ENCODE measurements at regions not wholly inside any gene's neighbourhood (a gene's known extent, or its start where the extent isn't known, plus 50 kb on each side); places are given as distances from the start of the nearest gene placed in this dataset.

GRCh38 chr7:124497176-124497575, 268.4 kb downstream of the GPR37 start:
- DNase-seq (ENCODE audit: low spot score), result no peak

GRCh38 chr7:124489925-124490324, 275.7 kb downstream of the GPR37 start:
- DNase-seq (ENCODE audit: low spot score), result peak; percentile 65

- DNase-seq (ENCODE audit: low spot score), result no peak
Measured at GRCh38 chr7:124489082-124489819, 276.3 kb downstream of the GPR37 start.

- no peak for DNase-seq (ENCODE audit: low spot score)
Measured at GRCh38 chr7:124482229-124482628, 283.4 kb downstream of the GPR37 start.

- DNase-seq (ENCODE audit: low spot score), result no peak
Measured at GRCh38 chr7:124480821-124481290, 284.7 kb downstream of the GPR37 start.

- DNase-seq (ENCODE audit: low spot score), result no peak
Measured at GRCh38 chr7:124480036-124480820, 285.4 kb downstream of the GPR37 start.

GRCh38 chr7:124462249-124462648, 303.3 kb downstream of the GPR37 start:
- DNase-seq (ENCODE audit: low spot score), result no peak

- DNase-seq (ENCODE audit: low spot score), result no peak
Measured at GRCh38 chr7:124460555-124460954, 305.0 kb downstream of the GPR37 start.

- no peak for DNase-seq (ENCODE audit: low spot score)
Measured at GRCh38 chr7:124460056-124460450, 305.5 kb downstream of the GPR37 start.

GRCh38 chr7:124459101-124460055, 306.2 kb downstream of the GPR37 start:
- DNase-seq (ENCODE audit: low spot score), result peak; percentile 22

GRCh38 chr7:124457841-124458240, 307.8 kb downstream of the GPR37 start:
- no peak for DNase-seq (ENCODE audit: low spot score)

- no peak for DNase-seq (ENCODE audit: low spot score)
Measured at GRCh38 chr7:124456286-124456685, 309.3 kb downstream of the GPR37 start.

- DNase-seq (ENCODE audit: low spot score), result no peak
Measured at GRCh38 chr7:124452186-124452585, 313.4 kb downstream of the GPR37 start.

- no peak for DNase-seq (ENCODE audit: low spot score)
Measured at GRCh38 chr7:124449896-124450295, 315.7 kb downstream of the GPR37 start.

- no peak for DNase-seq (ENCODE audit: low spot score)
Measured at GRCh38 chr7:124444696-124445480, 320.7 kb downstream of the GPR37 start.

- no peak for DNase-seq (ENCODE audit: low spot score)
Measured at GRCh38 chr7:124443762-124444161, 321.8 kb downstream of the GPR37 start.

- DNase-seq (ENCODE audit: low spot score), result no peak
Measured at GRCh38 chr7:124440081-124440480, 325.5 kb downstream of the GPR37 start.

GRCh38 chr7:124432009-124432578, 333.5 kb downstream of the GPR37 start:
- no peak for DNase-seq (ENCODE audit: low spot score)

- no peak for DNase-seq (ENCODE audit: low spot score)
Measured at GRCh38 chr7:124429923-124430322, 335.7 kb downstream of the GPR37 start.

GRCh38 chr7:124428781-124429180, 336.8 kb downstream of the GPR37 start:
- no peak for DNase-seq (ENCODE audit: low spot score)

GRCh38 chr7:124426621-124427020, 339.0 kb downstream of the GPR37 start:
- no peak for DNase-seq (ENCODE audit: low spot score)

All from HuH-7 (cell line).